K562 (cell line): ENCODE measurements at regions not wholly inside any gene's neighbourhood (a gene's known extent, or its start where the extent isn't known, plus 50 kb on each side); places are given as distances from the start of the nearest gene placed in this dataset.

Experiments used
- ATAC-seq: fragments of 200-7000 bp; cut with Tn5 transposase; 3 replicates; pipeline ENCODE4 v1.9.1; 2020; ENCODE audit warnings: moderate library complexity
- BruUV-seq: library from RNA; stranded (reverse); fragments of 400-500 nt; replicated peaks from 2 replicates; lab custom pipeline; 2021; lab: Mats Ljungman, UMichigan
- CTCF ChIA-PET: fragments of 300-600 bp; formaldehyde crosslinking; extraction: SDS; loops from one replicate; lab custom pipeline; 2021; ENCODE audit warnings: low intra/inter-chr PET ratio; lab: Yijun Ruan, JAX
- POLR2A ChIA-PET: fragments of 300-600, 350-650 bp; sonication (Branson Sonifier 250); formaldehyde crosslinking; extraction: SDS; loops from one replicate; lab custom pipeline; 2021; ENCODE audit warnings: antibody characterized with exemption, inconsistent platforms; lab: Yijun Ruan, JAX
- DNase-seq, 4 experiments: peaks; one replicate each; pipeline versions ENCODE4 v3.0.0 to v3.0.0-alpha.2; 2011 to 2018; ENCODE audit warnings: low spot score in 3 of 4, mixed read lengths in 3 of 4; ENCODE audit errors: extremely low read depth in 1 of 4
- FAIRE-seq: peaks from 2 replicates; lab custom pipeline; 2011; peaks lifted over from hg19 to GRCh38; lab: Jason Lieb, UNC
- H2AFZ ChIP-seq: 2 replicates; pipeline ENCODE4 v1.6.0; 2011; ENCODE audit warnings: low read depth, low read length, control low read depth, inconsistent platforms
- H3K27ac ChIP-seq: fragments of 200-600 bp; 3 replicates; pipeline ENCODE4 v1.8.0; 2011; ENCODE audit warnings: low read depth, mild to moderate bottlenecking, control low read depth, inconsistent platforms, low read length, moderate library complexity, mixed read lengths; ENCODE audit errors: extremely low read depth
- H3K27me3 ChIP-seq, 2 experiments: fragments of 300-600 bp in 1 of 2; 2 replicates in 1 of 2; 3 replicates in 1 of 2; pipeline versions ENCODE4 v1.6.0 to v1.8.0; 2011; ENCODE audit warnings: inconsistent platforms in 2 of 2, low read length in 2 of 2, mild to moderate bottlenecking in 1 of 2, mixed read lengths in 1 of 2, moderate library complexity in 1 of 2; ENCODE audit not compliant: control insufficient read depth in 2 of 2, insufficient read depth in 2 of 2
- H3K36me3 ChIP-seq: fragments of 300-600 bp; 3 replicates; pipeline ENCODE4 v1.8.0; 2011; ENCODE audit warnings: mild to moderate bottlenecking, low read length, inconsistent platforms; ENCODE audit not compliant: control insufficient read depth, insufficient read depth
- H3K4me1 ChIP-seq, 2 experiments: fragments of 200-600 bp in 1 of 2; replicated peaks in 1 of 2; 2 replicates in 1 of 2; 3 replicates in 1 of 2; pipeline versions ENCODE4 v1.5.1 to v1.8.0; 2011; ENCODE audit warnings: inconsistent platforms in 2 of 2, low read length in 2 of 2, mild to moderate bottlenecking in 1 of 2, mixed read lengths in 1 of 2, moderate library complexity in 1 of 2; ENCODE audit not compliant: control insufficient read depth in 2 of 2, insufficient read depth in 2 of 2
- H3K4me2 ChIP-seq: 2 replicates; pipeline ENCODE4 v1.6.1; 2011; ENCODE audit warnings: low read length, control low read depth, inconsistent platforms, mixed read lengths; ENCODE audit not compliant: insufficient read depth
- H3K4me3 ChIP-seq: fragments of 200-600 bp; sonication (generic), shearing (Covaris generic); 2 replicates; pipeline ENCODE4 v1.5.1; 2016; ENCODE audit warnings: control low read depth, inconsistent platforms
- H3K79me2 ChIP-seq: fragments of 200-600 bp; 3 replicates; pipeline ENCODE4 v1.8.0; 2011; ENCODE audit warnings: low read length, inconsistent platforms; ENCODE audit not compliant: control insufficient read depth, insufficient read depth
- H3K9ac ChIP-seq, 2 experiments: 2 replicates each; pipeline versions ENCODE4 v1.6.0 to v1.6.1; 2011; ENCODE audit warnings: low read depth in 2 of 2, low read length in 2 of 2, control low read depth in 1 of 2, inconsistent platforms in 1 of 2, mild to moderate bottlenecking in 1 of 2, mixed read lengths in 1 of 2; ENCODE audit not compliant: insufficient read depth in 1 of 2
- H3K9me1 ChIP-seq: one replicate; pipeline ENCODE4 v1.6.0; 2011; ENCODE audit warnings: inconsistent platforms, mild to moderate bottlenecking, low read length, moderate library complexity; ENCODE audit not compliant: control insufficient read depth, insufficient read depth
- H3K9me3 ChIP-seq: replicated peaks from 2 replicates; pipeline ENCODE4 v1.5.1; 2011; ENCODE audit warnings: low read depth, low read length, inconsistent platforms; ENCODE audit not compliant: control insufficient read depth, insufficient read depth
- H4K20me1 ChIP-seq: replicated peaks from 2 replicates; pipeline ENCODE4 v1.6.1; 2011; ENCODE audit warnings: low read length, inconsistent platforms, mixed read lengths; ENCODE audit not compliant: control insufficient read depth, insufficient read depth
- E2F1 ChIP-seq: sonication (generic); formaldehyde crosslinking; IDR thresholded peaks from 2 replicates; pipeline ENCODE4 v1.8.1; 2023; ENCODE audit warnings: mild to moderate bottlenecking, missing genetic modification reagents, moderate library complexity
- ETV6 ChIP-seq, 3 experiments: fragments of 150-350 bp in 1 of 3; sonication (generic) in 1 of 3; formaldehyde crosslinking in 1 of 3; IDR thresholded peaks; 2 replicates each; pipeline versions ENCODE4 v1.6.1 to v1.8.0; 2014 to 2022; ENCODE audit warnings: borderline replicate concordance in 2 of 3, low read depth in 2 of 3, antibody characterized with exemption in 1 of 3, low read length in 1 of 3, mild to moderate bottlenecking in 1 of 3, missing genetic modification reagents in 1 of 3
- GTF2B ChIP-seq: IDR thresholded peaks from 2 replicates; pipeline ENCODE4 v1.6.1; 2011; ENCODE audit not compliant: insufficient read length; ENCODE audit errors: extremely low read depth
- MYBL2 ChIP-seq, 2 experiments: fragments of 450-650 bp in 1 of 2; sonication (generic) in 1 of 2; formaldehyde crosslinking in 1 of 2; IDR thresholded peaks; 2 replicates each; pipeline versions ENCODE4 v1.6.1 to v1.8.1; 2017 to 2022; ENCODE audit warnings: borderline replicate concordance in 1 of 2, inconsistent platforms in 1 of 2, low read depth in 1 of 2, mild to moderate bottlenecking in 1 of 2, missing genetic modification reagents in 1 of 2, moderate library complexity in 1 of 2
- PHF8 ChIP-seq: fragments of 200-600 bp; sonication (generic); IDR thresholded peaks from 2 replicates; pipeline ENCODE4 v1.6.1; 2012; ENCODE audit warnings: mixed run types, mild to moderate bottlenecking, inconsistent platforms, low read length, moderate library complexity, borderline replicate concordance
- SRSF1 ChIP-seq: fragments of 200-400 bp; formaldehyde crosslinking; IDR thresholded peaks from 2 replicates; pipeline ENCODE4 v1.6.1; 2017; ENCODE audit warnings: mild to moderate bottlenecking, low read depth, low read length, moderate library complexity
- ZNF347 ChIP-seq: fragments of 450-650 bp; formaldehyde crosslinking; IDR thresholded peaks from 2 replicates; pipeline ENCODE4 v1.4.0; 2020; ENCODE audit warnings: low read depth, mild to moderate bottlenecking, moderate library complexity
- ZNF384 ChIP-seq: IDR thresholded peaks from 2 replicates; pipeline ENCODE4 v1.6.1; 2012; ENCODE audit warnings: low read depth, low read length, improper control_type of control experiment
- WGBS: fragments of 100-300 bp; shearing (Covaris generic); methylation state at CpG from one replicate; pipeline ENCODE4 v1.1.6; 2016; ENCODE audit warnings: low coverage, mixed read lengths; ENCODE audit not compliant: insufficient coverage; ENCODE audit errors: missing lambda C conversion rate; 5-methylcytosine and 5-hydroxymethylcytosine counted together
- in situ Hi-C: fragments of 300-500 bp; cut with MboI; formaldehyde crosslinking; loops from 4 replicates; pipeline ENCODE4 v1.15.0; 2018; ENCODE audit warnings: inconsistent platforms, mixed read lengths
- intact Hi-C: fragments of 100-400 bp; cut with micrococcal nuclease; formaldehyde crosslinking; loops from 2 replicates; pipeline ENCODE4 v1.14.2; 2022

GRCh38 chr13:70612881-70613280 lies 504.6 kb upstream of the KLHL1 start (continued):
- TF ChIP-seq ETV6 (IDR thresholded peaks at IDR 0.05; ENCODE audit: borderline replicate concordance in 1 of 2, low read depth in 2 of 2, low read length in 1 of 2) (no peak), ETV6 (CRISPR knock-in tag; IDR thresholded peaks at IDR 0.05; ENCODE audit: borderline replicate concordance) (no peak), SRSF1 (no peak), ZNF347 (CRISPR knock-in tag) (no peak), E2F1 (CRISPR knock-in tag) (no peak), PHF8 (no peak)

GRCh38 chr13:70604448-70604847 lies 496.2 kb upstream of the KLHL1 start:
- Histone ChIP-seq H3K4me2 (no peak overlapping the region), H2AFZ (no peak overlapping the region), H3K79me2 (no peaks in the 10 kb centered on the region), H3K9me3 (no peaks in the 10 kb centered on the region), H3K27ac (no peak overlapping the region), H3K9ac (no peak overlapping the region), H3K4me1 (no peaks in the 10 kb centered on the region), H3K9me1 (no peaks in the 10 kb centered on the region), H3K36me3 (no peaks in the 10 kb centered on the region), H4K20me1 (no peaks in the 10 kb centered on the region), H3K27me3 (no peaks in the 10 kb centered on the region), H3K4me3 (no peak overlapping the region)
- CTCF ChIA-PET: no interaction called here
- in situ Hi-C loops: no loop called here
- ATAC-seq (no peak), DNase-seq (no peak), FAIRE-seq (no peak)
- 2% methylated on average over 4 of the region's 4 CpGs for WGBS
- BruUV-seq: no TSS peak
- intact Hi-C loops: no loop called here
- TF ChIP-seq MYBL2 (IDR thresholded peaks at IDR 0.05; ENCODE audit: low read depth) (no peak), MYBL2 (CRISPR knock-in tag; IDR thresholded peaks at IDR 0.05; ENCODE audit: borderline replicate concordance) (no peak), GTF2B (no peak), ZNF384 (no peak)
- POLR2A ChIA-PET: no interaction called here
